ENCODE measurements at regions not wholly inside any gene's neighbourhood (a gene's known extent, or its start where the extent isn't known, plus 50 kb on each side); places are given as distances from the start of the nearest gene placed in this dataset.

- TF ChIP-seq ZFP30 (CRISPR knock-in tag; IDR thresholded peaks at IDR 0.05) = no peak
- no peak for TF ChIP-seq PATZ1 (CRISPR knock-in tag; IDR thresholded peaks at IDR 0.05; ENCODE audit: borderline replicate concordance)
- TF ChIP-seq ZC3H10 (CRISPR knock-in tag; IDR thresholded peaks at IDR 0.05) = no peak
- TF ChIP-seq ISL1 (CRISPR knock-in tag; IDR thresholded peaks at IDR 0.05) = no peak
- TF ChIP-seq CREB5 (CRISPR knock-in tag; IDR thresholded peaks at IDR 0.05; ENCODE audit: low read depth) = no peak
- no peak for TF ChIP-seq ZNF565 (CRISPR knock-in tag; conservative IDR thresholded peaks at IDR 0.05; ENCODE audit: low read depth)
- TF ChIP-seq ZNF70 (CRISPR knock-in tag; IDR thresholded peaks at IDR 0.05) = no peak
- TF ChIP-seq TOX (CRISPR knock-in tag; IDR thresholded peaks at IDR 0.05; ENCODE audit: borderline replicate concordance) = no peak
- TF ChIP-seq ESRRG (CRISPR knock-in tag; IDR thresholded peaks at IDR 0.05) = no peak
- TF ChIP-seq RARB (CRISPR knock-in tag; IDR thresholded peaks at IDR 0.05) = no peak
- TF ChIP-seq ZNF8 (CRISPR knock-in tag; IDR thresholded peaks at IDR 0.05) = no peak
- no peak for TF ChIP-seq OSR1 (CRISPR knock-in tag; IDR thresholded peaks at IDR 0.05)
Measured at GRCh38 chr6:167660944-167661551, 165.7 kb upstream of the AFDN start.

Data from SK-N-SH treated with all-trans-retinoic acid at 6 μM for 48 hours (cell line).